Lower leg skin (tissue), 4 donors: ENCODE measurements at regions not wholly inside any gene's neighbourhood (a gene's known extent, or its start where the extent isn't known, plus 50 kb on each side); places are given as distances from the start of the nearest gene placed in this dataset.
"Not testable (repeated sequence)": the region's sequence is repeated elsewhere in the genome, so short reads cannot be mapped to it uniquely, and the experiment has no call there.

Experiments
- DNase-seq, 2 donors: peaks; one replicate each; pipeline ENCODE4 v3.0.0-alpha.2; 2019; ENCODE audit warnings: low spot score in 2 of 2
- H3K4me3 ChIP-seq: fragments of 200-600 bp; sonication (generic); 2 replicates; pipeline ENCODE4 v1.5.1; 2017; ENCODE audit warnings: mild to moderate bottlenecking, low read depth; ENCODE audit not compliant: poor library complexity, severe bottlenecking
- CTCF ChIP-seq, 3 donors: fragments of 450-650 bp; IDR thresholded peaks; one replicate each; pipeline ENCODE4 v1.5.1; 2016; ENCODE audit warnings: antibody characterized with exemption in 3 of 3, mild to moderate bottlenecking in 3 of 3, moderate library complexity in 2 of 3
- POLR2A ChIP-seq, 2 donors: fragments of 450-650 bp; IDR thresholded peaks; one replicate each; pipeline ENCODE4 v1.6.1; 2016 to 2017; ENCODE audit warnings: antibody characterized with exemption in 2 of 2, mild to moderate bottlenecking in 1 of 2, moderate library complexity in 1 of 2
- WGBS, 2 donors: methylation state at CpG; one replicate each; pipeline ENCODE4 v1.1.5; 2018; 5-methylcytosine and 5-hydroxymethylcytosine counted together
- intact Hi-C: fragments of 100-400 bp; cut with DNase I; formaldehyde crosslinking; loops from one replicate; pipeline ENCODE4 v1.15.0; 2023; ENCODE audit warnings: low total_unique reads

- intact Hi-C loops, result no loop called here
- WGBS, 2 donors, result 88 to 93% methylated on average over 22 of the region's 22 CpGs
- no peak for TF ChIP-seq CTCF (IDR thresholded peaks at IDR 0.05)
- peak in 1 of 2 donors; percentile 69 for DNase-seq
- no peak overlapping the region for H3K4me3 ChIP-seq
These were observed 78.7 kb upstream of the ABI1 start for GRCh38 chr10:26939290-26939961.

GRCh38 chr10:26938578-26938977 is 77.8 kb upstream of the ABI1 start:
- WGBS, 2 donors, result 77 to 83% methylated on average over 4 of the region's 4 CpGs
- intact Hi-C loops, result no loop called here
- TF ChIP-seq POLR2A (IDR thresholded peaks at IDR 0.05) (no peak), CTCF (IDR thresholded peaks at IDR 0.05) (no peak)
- DNase-seq, result no peak
- no peak overlapping the region for H3K4me3 ChIP-seq

GRCh38 chr10:26937371-26937770 is 76.6 kb upstream of the ABI1 start:
- 72 to 85% methylated on average over 3 of the region's 3 CpGs for WGBS, 2 donors
- H3K4me3 ChIP-seq, result no peak overlapping the region
- intact Hi-C loops, result no loop called here
- TF ChIP-seq POLR2A (IDR thresholded peaks at IDR 0.05), result no peak
- peak in 1 of 2 donors; percentile 67 for DNase-seq

GRCh38 chr10:26934190-26934589 is 73.4 kb upstream of the ABI1 start:
- DNase-seq, H3K4me3 ChIP-seq, intact Hi-C loops: not testable (repeated sequence)
- WGBS, 2 donors, result 86 to 88% methylated on average over 11 of the region's 11 CpGs

GRCh38 chr10:26932576-26932975 is 71.8 kb upstream of the ABI1 start:
- no peak for TF ChIP-seq POLR2A (IDR thresholded peaks at IDR 0.05)
- no peak for TF ChIP-seq CTCF (IDR thresholded peaks at IDR 0.05)
- DNase-seq, result no peak
- H3K4me3 ChIP-seq, result no peak overlapping the region
- 47 to 48% methylated on average over 2 of the region's 2 CpGs for WGBS, 2 donors
- intact Hi-C loops, result no loop called here

- intact Hi-C loops, result no loop called here
- WGBS, 2 donors, result 22 to 30% methylated on average over 21 of the region's 21 CpGs
- TF ChIP-seq POLR2A (IDR thresholded peaks at IDR 0.05), result no peak
- no peak for TF ChIP-seq CTCF (IDR thresholded peaks at IDR 0.05)
- no peak overlapping the region for H3K4me3 ChIP-seq
- peak in 1 of 2 donors; percentile 83 for DNase-seq
These were observed 70.5 kb upstream of the ABI1 start for GRCh38 chr10:26931223-26931622.

GRCh38 chr10:26922824-26923223 is 62.1 kb upstream of the ABI1 start:
- H3K4me3 ChIP-seq, intact Hi-C loops, DNase-seq: not testable (repeated sequence)
- 76 to 78% methylated on average over 3 of the region's 3 CpGs for WGBS, 2 donors

GRCh38 chr10:26919156-26919860 is 58.5 kb upstream of the ABI1 start:
- WGBS, 2 donors, result 79 to 83% methylated on average over 16 of the region's 16 CpGs
- H3K4me3 ChIP-seq, DNase-seq, intact Hi-C loops: not testable (repeated sequence)
